H1 (cell line): ENCODE measurements at regions not wholly inside any gene's neighbourhood (a gene's known extent, or its start where the extent isn't known, plus 50 kb on each side); places are given as distances from the start of the nearest gene placed in this dataset.

ENCODE experiments used
- CHD7 ChIP-seq: fragments of 300-600 bp; sonication (generic); IDR thresholded peaks from 2 replicates; pipeline ENCODE4 v1.7.1; 2012; ENCODE audit warnings: low read length, moderate library complexity, mild to moderate bottlenecking, inconsistent platforms; ENCODE audit not compliant: insufficient replicate concordance
- KDM5A ChIP-seq: fragments of 200-600 bp; IDR thresholded peaks from 2 replicates; pipeline ENCODE4 v1.7.1; 2012; ENCODE audit warnings: mild to moderate bottlenecking, low read length, inconsistent platforms, mixed read lengths
- MAFK ChIP-seq: IDR thresholded peaks from 2 replicates; pipeline ENCODE4 v1.6.1; 2012; ENCODE audit warnings: low read depth, mild to moderate bottlenecking, improper control_type of control experiment, low read length

GRCh38 chr7:15891151-15891881 lies 204.8 kb upstream of the MEOX2 start (continued):
- TF ChIP-seq CHD7 (no peak), KDM5A (no peak), MAFK (no peak)
- TF ChIP-seq, all 59 proteins: peak for 0
